Osteoblast (primary cell): ENCODE measurements at regions not wholly inside any gene's neighbourhood (a gene's known extent, or its start where the extent isn't known, plus 50 kb on each side); places are given as distances from the start of the nearest gene placed in this dataset.

Experiments used
- DNase-seq: peaks from one replicate; pipeline ENCODE4 v3.0.0; 2011; ENCODE audit warnings: low spot score, mixed read lengths; ENCODE audit not compliant: insufficient read length; ENCODE audit errors: missing footprints
- H2AFZ ChIP-seq: 2 replicates; pipeline ENCODE4 v1.6.0; 2011; ENCODE audit warnings: mild to moderate bottlenecking, low read length
- H3K27ac ChIP-seq: 2 replicates; pipeline ENCODE4 v1.5.1; 2011; ENCODE audit warnings: mild to moderate bottlenecking, low read depth, low read length, moderate library complexity
- H3K27me3 ChIP-seq: 2 replicates; pipeline ENCODE4 v1.6.0; 2012; ENCODE audit warnings: mild to moderate bottlenecking, control low read depth, inconsistent platforms, low read length, moderate library complexity; ENCODE audit not compliant: insufficient read depth
- H3K36me3 ChIP-seq: 2 replicates; pipeline ENCODE4 v1.5.1; 2011; ENCODE audit warnings: mild to moderate bottlenecking, low read length, control low read depth, moderate library complexity; ENCODE audit not compliant: insufficient read depth
- H3K4me1 ChIP-seq: 2 replicates; pipeline ENCODE4 v1.5.1; 2011; ENCODE audit warnings: mild to moderate bottlenecking, low read length, control low read depth, moderate library complexity; ENCODE audit not compliant: insufficient read depth
- H3K4me2 ChIP-seq: 2 replicates; pipeline ENCODE4 v1.6.0; 2011; ENCODE audit warnings: mild to moderate bottlenecking, low read length; ENCODE audit not compliant: insufficient read depth
- H3K4me3 ChIP-seq: fragments of 200-600 bp; sonication (generic); 3 replicates; pipeline ENCODE4 v1.5.1; 2012; ENCODE audit warnings: mild to moderate bottlenecking, low read length, inconsistent platforms; ENCODE audit not compliant: insufficient read depth
- H3K79me2 ChIP-seq: 2 replicates; pipeline ENCODE4 v1.6.0; 2012; ENCODE audit warnings: mild to moderate bottlenecking, low read length, control low read depth, inconsistent platforms; ENCODE audit not compliant: insufficient read depth
- H3K9me3 ChIP-seq: 2 replicates; pipeline ENCODE4 v1.5.1; 2011; ENCODE audit warnings: low read depth, low read length, control low read depth
- H4K20me1 ChIP-seq: 2 replicates; pipeline ENCODE4 v1.6.0; 2012; ENCODE audit warnings: mild to moderate bottlenecking, low read length, control low read depth; ENCODE audit not compliant: insufficient read depth
- CTCF ChIP-seq: IDR thresholded peaks from 2 replicates; pipeline ENCODE4 v1.5.1; 2011; ENCODE audit warnings: mild to moderate bottlenecking, low read depth, low read length, moderate library complexity; ENCODE audit errors: extremely low read depth

- no peaks in the 10 kb centered on the region for H3K9me3 ChIP-seq
- no peak overlapping the region for H3K27ac ChIP-seq
- no peak overlapping the region for H3K4me3 ChIP-seq
- peak; percentile 39 for DNase-seq
- H3K4me2 ChIP-seq, result no peak overlapping the region
- H3K36me3 ChIP-seq, result no peaks in the 10 kb centered on the region
- H3K79me2 ChIP-seq, result no peaks in the 10 kb centered on the region
- H3K4me1 ChIP-seq, result no peaks in the 10 kb centered on the region
- no peaks in the 10 kb centered on the region for H4K20me1 ChIP-seq
- H3K27me3 ChIP-seq, result peaks cover 13% of the 10 kb centered on the region
- peak; percentile 50 for TF ChIP-seq CTCF
- no peak overlapping the region for H2AFZ ChIP-seq
These were observed 50.0 kb downstream of the SPRING1 start for GRCh38 chr12:116687888-116688287.

GRCh38 chr12:116684891-116685290 is 53.0 kb downstream of the SPRING1 start:
- peaks cover under 1% of the 10 kb centered on the region for H3K27me3 ChIP-seq
- no peak for TF ChIP-seq CTCF
- H3K4me1 ChIP-seq, result no peaks in the 10 kb centered on the region
- DNase-seq, result no peak
- H3K27ac ChIP-seq, result no peak overlapping the region
- no peaks in the 10 kb centered on the region for H3K9me3 ChIP-seq
- H2AFZ ChIP-seq, result no peak overlapping the region
- no peak overlapping the region for H3K4me2 ChIP-seq
- H4K20me1 ChIP-seq, result no peaks in the 10 kb centered on the region
- no peaks in the 10 kb centered on the region for H3K79me2 ChIP-seq
- H3K36me3 ChIP-seq, result no peaks in the 10 kb centered on the region
- H3K4me3 ChIP-seq, result no peak overlapping the region

- no peak for DNase-seq
- Histone ChIP-seq H2AFZ (no peak overlapping the region), H3K79me2 (no peaks in the 10 kb centered on the region), H3K4me2 (no peak overlapping the region), H3K4me1 (no peaks in the 10 kb centered on the region), H3K4me3 (no peak overlapping the region), H3K36me3 (no peaks in the 10 kb centered on the region), H4K20me1 (no peaks in the 10 kb centered on the region), H3K27ac (no peak overlapping the region), H3K27me3 (peaks cover 5% of the 10 kb centered on the region), H3K9me3 (no peaks in the 10 kb centered on the region)
- no peak for TF ChIP-seq CTCF
These were observed 60.6 kb downstream of the SPRING1 start for GRCh38 chr12:116677202-116677661.

- H3K27ac ChIP-seq, result no peak overlapping the region
- H3K4me1 ChIP-seq, result no peaks in the 10 kb centered on the region
- H3K4me2 ChIP-seq, result no peak overlapping the region
- no peaks in the 10 kb centered on the region for H4K20me1 ChIP-seq
- no peaks in the 10 kb centered on the region for H3K9me3 ChIP-seq
- H3K4me3 ChIP-seq, result no peak overlapping the region
- no peak for DNase-seq
- H3K36me3 ChIP-seq, result no peaks in the 10 kb centered on the region
- TF ChIP-seq CTCF, result no peak
- peaks cover 5% of the 10 kb centered on the region for H3K27me3 ChIP-seq
- no peaks in the 10 kb centered on the region for H3K79me2 ChIP-seq
- no peak overlapping the region for H2AFZ ChIP-seq
These were observed 62.3 kb downstream of the SPRING1 start for GRCh38 chr12:116675339-116676107.
